GM12891 (cell line): ENCODE measurements at regions not wholly inside any gene's neighbourhood (a gene's known extent, or its start where the extent isn't known, plus 50 kb on each side); places are given as distances from the start of the nearest gene placed in this dataset.
"Not testable (repeated sequence)": the region's sequence is repeated elsewhere in the genome, so short reads cannot be mapped to it uniquely, and the experiment has no call there.

Source experiments
- DNase-seq: peaks from one replicate; pipeline ENCODE4 v3.0.0; 2011; ENCODE audit warnings: low spot score; ENCODE audit not compliant: insufficient read length
- FAIRE-seq: peaks from 2 replicates; lab custom pipeline; 2011; peaks lifted over from hg19 to GRCh38; lab: Jason Lieb, UNC
- PAX5 ChIP-seq: IDR thresholded peaks from 2 replicates; pipeline ENCODE4 v1.6.1; 2011; ENCODE audit warnings: low read length, moderate library complexity, mild to moderate bottlenecking; ENCODE audit not compliant: insufficient read depth, severe bottlenecking
- POLR2A ChIP-seq: IDR thresholded peaks from 2 replicates; pipeline ENCODE4 v1.6.1; 2011; ENCODE audit warnings: low read depth, low read length, control low read depth
- POLR2AphosphoS5 ChIP-seq: IDR thresholded peaks from 2 replicates; pipeline ENCODE4 v1.6.1; 2011; ENCODE audit warnings: low read depth, low read length, control low read depth
- POU2F2 ChIP-seq: IDR thresholded peaks from 2 replicates; pipeline ENCODE4 v1.6.1; 2011; ENCODE audit warnings: low read depth, mild to moderate bottlenecking, control low read depth, low read length, moderate library complexity
- SPI1 ChIP-seq: IDR thresholded peaks from 2 replicates; pipeline ENCODE4 v1.6.1; 2011; ENCODE audit warnings: low read depth, low read length, control low read depth
- TAF1 ChIP-seq: IDR thresholded peaks from 2 replicates; pipeline ENCODE4 v1.6.1; 2011; ENCODE audit warnings: low read depth, low read length, control low read depth

GRCh38 chr3:87437765-87438164 lies 161.4 kb upstream of the POU1F1 start:
- DNase-seq (no peak), FAIRE-seq (no peak)
- TF ChIP-seq TAF1: no peak
- TF ChIP-seq POLR2A: no peak
- TF ChIP-seq POU2F2: no peak
- TF ChIP-seq SPI1: no peak
- TF ChIP-seq PAX5: no peak
- TF ChIP-seq POLR2AphosphoS5: no peak

DNA sequence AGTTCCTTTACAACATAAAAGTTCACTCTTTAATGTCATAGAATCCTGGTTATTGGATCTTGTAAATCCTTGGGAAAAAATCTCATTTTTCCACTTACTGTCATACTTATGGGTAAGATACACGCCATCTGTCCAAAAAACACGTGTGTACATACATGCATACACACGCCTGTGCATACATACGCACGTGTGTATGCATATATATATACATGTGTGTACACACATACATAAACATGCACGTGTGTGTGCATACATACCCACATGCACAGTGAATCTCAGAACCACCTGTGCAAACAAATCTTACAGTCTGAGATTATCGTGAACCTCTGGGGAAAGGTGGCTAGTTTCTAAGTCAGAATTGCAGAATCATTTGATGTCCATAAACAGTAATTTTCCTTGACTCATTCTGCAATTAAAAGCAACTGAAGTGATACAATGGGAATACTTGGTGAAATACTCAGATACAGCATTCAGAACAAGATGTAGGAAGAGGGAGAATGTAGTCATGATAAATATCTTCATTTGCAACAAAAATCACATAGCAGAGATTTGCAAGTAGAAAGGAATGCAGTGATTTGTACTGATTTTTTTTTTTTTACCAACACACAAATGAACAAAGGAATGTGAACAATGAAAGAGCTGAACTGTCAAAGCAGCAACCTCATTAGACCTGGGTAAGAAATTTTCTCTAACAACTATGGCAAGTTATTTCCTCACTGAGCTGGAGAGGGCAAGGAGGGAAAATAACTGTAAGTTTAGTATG lies 160.6 kb upstream of the POU1F1 start:
- DNase-seq (no peak), FAIRE-seq (no peak)
- no peak for TF ChIP-seq POLR2AphosphoS5
- TF ChIP-seq PAX5: no peak
- TF ChIP-seq SPI1: no peak
- TF ChIP-seq TAF1: no peak
- no peak for TF ChIP-seq POU2F2
- no peak for TF ChIP-seq POLR2A

- TF ChIP-seq POLR2A (no peak), TAF1 (no peak), SPI1 (no peak), PAX5 (no peak), POU2F2 (no peak), POLR2AphosphoS5 (no peak)
- DNase-seq (no peak), FAIRE-seq (no peak)
Measured at GRCh38 chr3:87435926-87436620, 159.7 kb upstream of the POU1F1 start.

DNA sequence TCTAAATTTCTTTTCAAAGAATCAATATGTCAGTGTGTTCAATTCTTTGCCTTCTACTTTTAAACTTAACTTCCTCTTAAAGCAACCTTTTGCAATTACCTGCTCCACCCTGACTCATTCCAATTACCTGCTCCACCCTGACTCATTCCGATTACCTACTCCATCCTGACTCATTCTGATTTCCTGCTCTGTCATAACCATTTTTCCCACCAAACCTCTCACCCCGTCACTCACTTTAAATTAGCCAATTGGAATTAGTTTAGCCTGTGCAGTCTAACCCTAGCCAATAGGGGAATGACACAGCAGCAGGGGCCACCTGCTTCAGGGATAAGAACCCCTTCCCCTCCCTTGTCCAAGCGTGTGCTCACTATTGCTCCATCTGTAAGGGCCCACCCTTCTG lies 157.1 kb upstream of the POU1F1 start:
- not testable (repeated sequence) for FAIRE-seq, DNase-seq

GRCh38 chr3:87426918-87427317 lies 150.5 kb upstream of the POU1F1 start:
- TF ChIP-seq POU2F2 (no peak), POLR2AphosphoS5 (no peak), TAF1 (no peak), SPI1 (no peak), PAX5 (no peak), POLR2A (no peak)
- DNase-seq (no peak), FAIRE-seq (no peak)

- no peak for FAIRE-seq
- TF ChIP-seq PAX5: no peak
- no peak for TF ChIP-seq SPI1
- TF ChIP-seq POLR2AphosphoS5: no peak
- no peak for TF ChIP-seq POLR2A
- TF ChIP-seq TAF1: no peak
- TF ChIP-seq POU2F2: no peak
- no peak for DNase-seq
Measured at GRCh38 chr3:87425056-87425455, 148.7 kb upstream of the POU1F1 start.

- TF ChIP-seq POLR2AphosphoS5 (no peak), TAF1 (no peak), PAX5 (no peak), POU2F2 (no peak), SPI1 (no peak), POLR2A (no peak)
- DNase-seq (no peak), FAIRE-seq (no peak)
Measured at GRCh38 chr3:87423336-87423735, 147.0 kb upstream of the POU1F1 start.

GRCh38 chr3:87422333-87422732 lies 145.9 kb upstream of the POU1F1 start:
- no peak for DNase-seq
- no peak for FAIRE-seq
- no peak for TF ChIP-seq SPI1
- no peak for TF ChIP-seq PAX5
- no peak for TF ChIP-seq POLR2AphosphoS5
- no peak for TF ChIP-seq POU2F2
- TF ChIP-seq POLR2A: no peak
- TF ChIP-seq TAF1: no peak

DNA sequence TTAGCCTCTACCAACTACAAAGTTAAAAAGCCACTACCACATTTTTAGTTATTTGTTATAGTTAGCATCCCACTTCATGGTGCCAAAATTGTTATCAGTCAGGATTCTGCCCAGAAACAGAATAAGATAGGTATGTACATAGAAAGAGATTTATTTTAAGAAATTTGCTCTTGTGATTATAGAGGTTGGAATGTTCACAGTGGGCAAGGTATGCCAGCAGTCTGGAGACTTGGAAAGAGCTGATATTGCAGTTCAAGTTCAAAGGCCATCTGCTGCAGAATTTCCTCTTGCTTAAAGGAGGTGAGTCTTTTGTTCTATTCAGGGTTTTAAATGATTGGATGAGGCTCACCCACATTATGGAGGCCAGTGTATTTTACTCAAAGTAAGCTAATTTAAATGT lies 143.8 kb upstream of the POU1F1 start:
- DNase-seq (no peak), FAIRE-seq (no peak)
- TF ChIP-seq POLR2A: no peak

- TF ChIP-seq POU2F2: no peak
- TF ChIP-seq POLR2AphosphoS5: no peak
- no peak for TF ChIP-seq PAX5
- no peak for TF ChIP-seq SPI1
- no peak for TF ChIP-seq TAF1
- TF ChIP-seq POLR2A: no peak
- no peak for FAIRE-seq
- no peak for DNase-seq
Measured at GRCh38 chr3:87414271-87414670, 137.9 kb upstream of the POU1F1 start.
